Neural cell (in vitro differentiated cells): ENCODE measurements at regions not wholly inside any gene's neighbourhood (a gene's known extent, or its start where the extent isn't known, plus 50 kb on each side); places are given as distances from the start of the nearest gene placed in this dataset.
"Not testable (repeated sequence)": the region's sequence is repeated elsewhere in the genome, so short reads cannot be mapped to it uniquely, and the experiment has no call there.

Experiments used
- H2AFZ ChIP-seq: fragments of 200-600, 300-800 bp; sonication (generic), shearing (Covaris generic); 2 replicates; pipeline ENCODE4 v1.6.0; 2014; ENCODE audit warnings: low read depth, mild to moderate bottlenecking, antibody characterized with exemption, low read length, moderate library complexity
- H3F3A ChIP-seq: fragments of 200-600 bp; shearing (Covaris generic); 2 replicates; pipeline ENCODE4 v1.6.1; 2016; ENCODE audit warnings: mild to moderate bottlenecking, moderate library complexity, mixed read lengths, antibody characterized with exemption, low read length; ENCODE audit not compliant: insufficient read depth, poor library complexity, severe bottlenecking
- H3K27ac ChIP-seq: fragments of 200-600, 300-800 bp; sonication (generic), shearing (Covaris generic); 2 replicates; pipeline ENCODE4 v1.5.1; 2014; ENCODE audit warnings: mild to moderate bottlenecking, low read length, moderate library complexity
- H3K27me3 ChIP-seq: fragments of 300-800, 200-600 bp; sonication (generic), shearing (Covaris generic); 2 replicates; pipeline ENCODE4 v1.6.0; 2014; ENCODE audit warnings: mild to moderate bottlenecking, low read depth, low read length, moderate library complexity; ENCODE audit not compliant: insufficient read depth
- H3K36me3 ChIP-seq: fragments of 300-800, 200-600 bp; sonication (generic), shearing (Covaris generic); 2 replicates; pipeline ENCODE4 v1.5.1; 2014; ENCODE audit warnings: mild to moderate bottlenecking, antibody characterized with exemption, low read length, moderate library complexity; ENCODE audit not compliant: insufficient read depth
- H3K4me2 ChIP-seq: fragments of 300-800, 200-600 bp; sonication (generic), shearing (Covaris generic); 2 replicates; pipeline ENCODE4 v1.6.0; 2014; ENCODE audit warnings: mild to moderate bottlenecking, low read length
- H3K4me3 ChIP-seq: fragments of 300-800, 200-600 bp; sonication (generic), shearing (Covaris generic); 2 replicates; pipeline ENCODE4 v1.5.1; 2014; ENCODE audit warnings: mild to moderate bottlenecking, low read length, moderate library complexity
- H3K79me2 ChIP-seq: fragments of 200-600 bp; shearing (Covaris generic); replicated peaks from 2 replicates; pipeline ENCODE4 v1.6.0; 2014; ENCODE audit warnings: mild to moderate bottlenecking, low read length, moderate library complexity; ENCODE audit not compliant: insufficient read depth
- H3K9ac ChIP-seq: fragments of 300-800, 200-600 bp; sonication (generic), shearing (Covaris generic); 2 replicates; pipeline ENCODE4 v1.6.1; 2016; ENCODE audit warnings: mild to moderate bottlenecking, low read length, mixed read lengths
- H3K9me2 ChIP-seq: fragments of 200-600 bp; shearing (Covaris generic); 2 replicates; pipeline ENCODE4 v1.6.1; 2016; ENCODE audit warnings: mild to moderate bottlenecking, low read length, mixed read lengths; ENCODE audit not compliant: insufficient read depth
- H3K9me3 ChIP-seq: fragments of 200-600, 300-800 bp; sonication (generic), shearing (Covaris generic); 2 replicates; pipeline ENCODE4 v1.6.1; 2016; ENCODE audit warnings: mild to moderate bottlenecking, mixed run types, low read length, moderate library complexity, mixed read lengths
- H4K20me1 ChIP-seq: fragments of 200-600 bp; shearing (Covaris generic); 2 replicates; pipeline ENCODE4 v1.6.1; 2016; ENCODE audit warnings: mild to moderate bottlenecking, mixed run types; ENCODE audit not compliant: insufficient read depth

DNA sequence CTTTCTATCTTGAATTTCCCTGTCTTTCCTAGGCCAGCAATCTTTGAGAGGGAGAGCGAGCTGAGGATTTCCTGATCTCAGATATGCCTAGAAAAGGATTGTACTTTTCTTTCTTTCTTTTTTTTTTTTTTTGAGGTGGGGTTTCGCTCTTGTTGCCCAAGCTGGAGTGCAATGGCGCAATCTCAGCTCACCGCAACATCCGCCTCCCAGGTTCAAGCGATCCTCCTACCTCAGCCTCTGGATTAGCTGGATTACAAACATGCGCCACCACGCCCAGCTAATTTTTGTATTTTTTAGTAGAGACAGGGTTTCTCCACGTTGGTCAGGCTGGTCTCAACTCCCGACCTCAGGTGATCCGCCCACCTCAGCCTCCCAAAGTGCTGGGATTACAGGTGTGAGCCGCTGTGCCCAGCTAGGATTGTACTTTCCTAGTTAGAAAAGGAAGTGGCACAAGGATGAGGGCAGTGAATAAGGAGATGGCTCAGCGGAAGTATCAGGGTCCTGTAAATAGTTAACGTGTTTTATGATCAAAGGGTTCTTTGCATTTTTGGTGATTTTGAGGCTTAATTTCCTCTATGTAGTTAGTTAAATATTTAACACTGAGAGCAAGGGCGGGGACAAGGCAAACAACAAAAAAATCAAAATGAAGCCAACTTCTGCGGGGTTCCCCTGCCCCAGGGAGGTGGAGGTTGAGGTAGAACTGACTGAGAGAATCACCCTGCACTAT, 124.6 kb downstream of the LRRC37A3 start:
- H3K9me2 ChIP-seq, H2AFZ ChIP-seq, H3K9ac ChIP-seq, H3F3A ChIP-seq, H4K20me1 ChIP-seq, H3K4me2 ChIP-seq, H3K27ac ChIP-seq, H3K79me2 ChIP-seq, H3K27me3 ChIP-seq, H3K9me3 ChIP-seq, H3K4me3 ChIP-seq, H3K36me3 ChIP-seq: not testable (repeated sequence)

DNA sequence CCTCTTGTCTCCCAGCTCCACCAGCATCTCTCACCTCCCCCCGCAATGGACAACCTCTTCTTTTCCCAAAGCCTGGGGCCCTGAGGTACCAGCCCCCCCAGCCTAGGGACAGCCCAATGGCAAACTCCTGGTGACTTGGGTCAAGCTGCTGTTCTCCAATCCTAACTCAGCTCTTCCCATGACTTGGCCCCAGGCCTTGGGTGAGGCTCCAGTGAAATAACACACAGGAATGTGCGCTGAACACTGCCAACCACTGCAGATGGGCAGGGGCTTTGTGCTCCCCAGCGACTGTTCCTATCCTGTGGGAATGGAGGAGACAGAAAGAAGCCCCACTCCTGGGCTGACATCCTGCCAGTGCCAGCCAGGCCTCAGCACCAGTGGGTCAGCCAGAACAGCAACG, 125.2 kb downstream of the LRRC37A3 start:
- not testable (repeated sequence) for H3K36me3 ChIP-seq, H4K20me1 ChIP-seq, H3K79me2 ChIP-seq, H3K9ac ChIP-seq, H3K4me2 ChIP-seq, H3F3A ChIP-seq, H3K27ac ChIP-seq, H2AFZ ChIP-seq, H3K4me3 ChIP-seq, H3K9me2 ChIP-seq, H3K9me3 ChIP-seq, H3K27me3 ChIP-seq

- H3K36me3 ChIP-seq, H3K9me3 ChIP-seq, H3K79me2 ChIP-seq, H3K4me2 ChIP-seq, H3K4me3 ChIP-seq, H4K20me1 ChIP-seq, H3K9me2 ChIP-seq, H3K27me3 ChIP-seq, H3F3A ChIP-seq, H3K9ac ChIP-seq, H3K27ac ChIP-seq, H2AFZ ChIP-seq: not testable (repeated sequence)
Measured at GRCh38 chr17:64792793-64793575, 126.3 kb downstream of the LRRC37A3 start.

- H3K9me2 ChIP-seq, H3K4me3 ChIP-seq, H3K27me3 ChIP-seq, H4K20me1 ChIP-seq, H3K9ac ChIP-seq, H3K4me2 ChIP-seq, H2AFZ ChIP-seq, H3F3A ChIP-seq, H3K9me3 ChIP-seq, H3K27ac ChIP-seq, H3K36me3 ChIP-seq, H3K79me2 ChIP-seq: not testable (repeated sequence)
Measured at GRCh38 chr17:64792276-64792675, 127.0 kb downstream of the LRRC37A3 start.

DNA sequence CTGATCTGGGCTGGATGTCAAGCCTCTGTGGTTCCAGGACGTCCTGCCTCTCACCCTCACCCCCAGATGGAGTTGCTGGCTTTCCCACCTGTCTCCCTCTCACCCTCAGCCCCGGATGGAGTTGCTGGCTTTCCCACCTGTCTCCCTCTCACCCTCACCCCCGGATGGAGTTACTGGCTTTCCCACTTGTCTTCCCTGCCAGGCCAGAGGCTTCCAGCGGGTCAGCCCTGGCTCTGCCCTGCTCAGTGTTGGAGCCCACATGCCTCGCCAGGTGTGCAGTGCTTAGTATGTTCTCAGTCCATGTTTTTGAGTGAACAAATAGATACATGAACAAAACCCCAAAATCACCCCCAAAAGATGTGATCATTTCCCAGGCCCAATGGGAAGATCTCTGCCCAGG, 127.6 kb downstream of the LRRC37A3 start:
- not testable (repeated sequence) for H3K79me2 ChIP-seq, H3K9ac ChIP-seq, H4K20me1 ChIP-seq, H3K27me3 ChIP-seq, H3K4me3 ChIP-seq, H3K36me3 ChIP-seq, H3K9me2 ChIP-seq, H3K27ac ChIP-seq, H3F3A ChIP-seq, H3K4me2 ChIP-seq, H2AFZ ChIP-seq, H3K9me3 ChIP-seq

DNA sequence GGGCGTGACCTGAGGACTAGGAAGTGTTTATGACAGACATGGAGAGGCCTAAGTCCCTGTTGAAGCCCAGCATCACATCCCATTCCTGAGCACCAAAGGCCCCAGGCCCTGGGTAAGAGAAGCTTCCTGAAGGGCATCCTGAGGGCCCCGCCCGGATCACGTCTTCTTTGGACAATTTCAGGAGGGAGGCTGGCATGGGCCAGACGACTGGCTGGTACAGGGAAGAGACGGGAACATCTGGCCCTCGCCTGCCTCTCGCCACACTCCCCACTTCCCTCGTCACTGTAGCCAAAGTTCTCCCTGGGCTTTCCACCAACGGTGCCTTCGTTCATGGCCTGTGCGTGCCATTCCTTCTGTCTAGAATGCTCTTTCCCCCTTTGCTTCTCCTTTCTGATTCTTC, 128.1 kb downstream of the LRRC37A3 start:
- H3K4me2 ChIP-seq, H3K9me2 ChIP-seq, H2AFZ ChIP-seq, H3K9me3 ChIP-seq, H3K36me3 ChIP-seq, H3F3A ChIP-seq, H3K4me3 ChIP-seq, H3K27me3 ChIP-seq, H4K20me1 ChIP-seq, H3K27ac ChIP-seq, H3K79me2 ChIP-seq, H3K9ac ChIP-seq: not testable (repeated sequence)

GRCh38 chr17:64790690-64791089, 128.6 kb upstream of the SMURF2 start:
- not testable (repeated sequence) for H3K9me3 ChIP-seq, H3K4me3 ChIP-seq, H3K36me3 ChIP-seq, H3K79me2 ChIP-seq, H3K27ac ChIP-seq, H3K9me2 ChIP-seq, H3K27me3 ChIP-seq, H4K20me1 ChIP-seq, H3K4me2 ChIP-seq, H3F3A ChIP-seq, H2AFZ ChIP-seq, H3K9ac ChIP-seq

- H3F3A ChIP-seq, H3K4me2 ChIP-seq, H3K9me2 ChIP-seq, H3K79me2 ChIP-seq, H3K4me3 ChIP-seq, H2AFZ ChIP-seq, H3K9ac ChIP-seq, H3K27ac ChIP-seq, H3K36me3 ChIP-seq, H4K20me1 ChIP-seq, H3K27me3 ChIP-seq, H3K9me3 ChIP-seq: not testable (repeated sequence)
Measured at GRCh38 chr17:64790193-64790592, 128.1 kb upstream of the SMURF2 start.
